Fibroblast of lung (primary cell): ENCODE measurements at regions not wholly inside any gene's neighbourhood (a gene's known extent, or its start where the extent isn't known, plus 50 kb on each side); places are given as distances from the start of the nearest gene placed in this dataset.

ENCODE experiments used
- DNase-seq, 2 donors: peaks; one replicate each; pipeline versions ENCODE4 v3.0.0 to v3.0.0-alpha.2; 2010; ENCODE audit warnings: low read depth in 2 of 2
- H2AFZ ChIP-seq: 2 replicates; pipeline ENCODE4 v1.5.1; 2012; ENCODE audit warnings: low read length, control low read depth, inconsistent platforms
- H3K27ac ChIP-seq: 2 replicates; pipeline ENCODE4 v1.5.1; 2011; ENCODE audit warnings: low read length, control low read depth; ENCODE audit not compliant: insufficient read depth
- H3K27me3 ChIP-seq: 2 replicates; pipeline ENCODE4 v1.5.1; 2011; ENCODE audit warnings: mild to moderate bottlenecking, low read length; ENCODE audit not compliant: control insufficient read depth, insufficient read depth
- H3K36me3 ChIP-seq: 2 replicates; pipeline ENCODE4 v1.5.1; 2011; ENCODE audit warnings: low read length; ENCODE audit not compliant: control insufficient read depth, insufficient read depth
- H3K4me1 ChIP-seq: 2 replicates; pipeline ENCODE4 v1.5.1; 2011; ENCODE audit warnings: low read length; ENCODE audit not compliant: control insufficient read depth, insufficient read depth; ENCODE audit errors: extremely low read depth
- H3K4me2 ChIP-seq: 2 replicates; pipeline ENCODE4 v1.5.1; 2011; ENCODE audit warnings: low read length, control low read depth; ENCODE audit not compliant: insufficient read depth; ENCODE audit errors: extremely low read depth
- H3K4me3 ChIP-seq, 4 experiments: fragments of 200-600 bp in 1 of 4; sonication (generic) in 1 of 4; replicated peaks in 1 of 4; 2 replicates each; pipeline ENCODE4 v1.5.1; 2011 to 2016; ENCODE audit warnings: low read length in 4 of 4, low read depth in 3 of 4, mild to moderate bottlenecking in 3 of 4, control low read depth in 2 of 4, inconsistent platforms in 1 of 4, mixed read lengths in 1 of 4; ENCODE audit not compliant: insufficient read depth in 1 of 4; ENCODE audit errors: control extremely low read depth in 1 of 4
- H3K79me2 ChIP-seq: 2 replicates; pipeline ENCODE4 v1.5.1; 2012; ENCODE audit warnings: mild to moderate bottlenecking, low read length, inconsistent platforms; ENCODE audit not compliant: control insufficient read depth, insufficient read depth
- H3K9ac ChIP-seq: 2 replicates; pipeline ENCODE4 v1.5.1; 2011; ENCODE audit warnings: mild to moderate bottlenecking, low read length, control low read depth; ENCODE audit not compliant: insufficient read depth
- H3K9me3 ChIP-seq: 2 replicates; pipeline ENCODE4 v1.5.1; 2012; ENCODE audit warnings: low read depth, low read length; ENCODE audit not compliant: control insufficient read depth, insufficient read depth
- H4K20me1 ChIP-seq: 2 replicates; pipeline ENCODE4 v1.5.1; 2011; ENCODE audit warnings: low read length; ENCODE audit not compliant: control insufficient read depth, insufficient read depth; ENCODE audit errors: extremely low read depth
- CTCF ChIP-seq, 2 donors: IDR thresholded peaks in 1 of 2; conservative IDR thresholded peaks in 1 of 2; 1 replicate in 1 of 2; 2 replicates in 1 of 2; pipeline ENCODE4 v1.5.1; 2011 to 2012; ENCODE audit warnings: low read length in 2 of 2, control low read depth in 1 of 2, inconsistent platforms in 1 of 2, low read depth in 1 of 2, mild to moderate bottlenecking in 1 of 2
- EZH2 ChIP-seq: IDR thresholded peaks from 2 replicates; pipeline ENCODE4 v1.5.1; 2012; ENCODE audit warnings: low read length, control low read depth, mild to moderate bottlenecking; ENCODE audit errors: missing control alignments

GRCh38 chrX:133473451-133473850 is 58.2 kb upstream of the GPC4 start:
- peak in 1 of 2 donors; percentile 14 for DNase-seq
- Histone ChIP-seq H3K4me2 (no peak overlapping the region), H3K27me3 (no peaks in the 10 kb centered on the region), H3K9me3 (no peaks in the 10 kb centered on the region), H3K4me3 (no peak overlapping the region), H3K79me2 (no peaks in the 10 kb centered on the region), H3K9ac (no peak overlapping the region), H2AFZ (no peak overlapping the region), H3K36me3 (no peaks in the 10 kb centered on the region), H3K27ac (no peak overlapping the region), H3K4me1 (no peaks in the 10 kb centered on the region), H4K20me1 (no peaks in the 10 kb centered on the region)
- TF ChIP-seq CTCF (conservative IDR thresholded peaks at IDR 0.05 in 1 of 2, IDR thresholded peaks at IDR 0.05 in 1 of 2; ENCODE audit: low read depth in 1 of 2, low read length in 2 of 2) = no peak
- no peak for TF ChIP-seq EZH2

- Histone ChIP-seq H3K4me1 (no peaks in the 10 kb centered on the region), H3K27ac (no peak overlapping the region), H4K20me1 (no peaks in the 10 kb centered on the region), H3K4me2 (no peak overlapping the region), H3K9me3 (no peaks in the 10 kb centered on the region), H3K4me3 (no peak overlapping the region), H3K27me3 (no peaks in the 10 kb centered on the region), H3K79me2 (no peaks in the 10 kb centered on the region), H3K36me3 (no peaks in the 10 kb centered on the region), H2AFZ (no peak overlapping the region), H3K9ac (no peak overlapping the region)
- DNase-seq = no peak
- TF ChIP-seq CTCF (conservative IDR thresholded peaks at IDR 0.05 in 1 of 2, IDR thresholded peaks at IDR 0.05 in 1 of 2; ENCODE audit: low read depth in 1 of 2, low read length in 2 of 2) (no peak), EZH2 (no peak)
These were observed 52.8 kb upstream of the GPC4 start for GRCh38 chrX:133468051-133468450.

GRCh38 chrX:133465254-133465653 is 50.0 kb upstream of the GPC4 start:
- Histone ChIP-seq H3K9me3 (no peaks in the 10 kb centered on the region), H3K27ac (no peak overlapping the region), H3K36me3 (no peaks in the 10 kb centered on the region), H3K9ac (no peak overlapping the region), H4K20me1 (no peaks in the 10 kb centered on the region), H3K4me1 (no peaks in the 10 kb centered on the region), H2AFZ (no peak overlapping the region), H3K79me2 (no peaks in the 10 kb centered on the region), H3K27me3 (no peaks in the 10 kb centered on the region), H3K4me3 (no peak overlapping the region), H3K4me2 (no peak overlapping the region)
- no peak for TF ChIP-seq CTCF (conservative IDR thresholded peaks at IDR 0.05 in 1 of 2, IDR thresholded peaks at IDR 0.05 in 1 of 2; ENCODE audit: low read depth in 1 of 2, low read length in 2 of 2)
- TF ChIP-seq EZH2 = no peak
- DNase-seq = no peak
